Neural progenitor cell (in vitro differentiated cells): ENCODE measurements at regions not wholly inside any gene's neighbourhood (a gene's known extent, or its start where the extent isn't known, plus 50 kb on each side); places are given as distances from the start of the nearest gene placed in this dataset.

Source experiments
- DNase-seq: peaks from one replicate; pipeline ENCODE4 v3.0.0-alpha.2; 2016; ENCODE audit warnings: low spot score
- H2AFZ ChIP-seq: fragments of 200-600 bp; sonication (generic); replicated peaks from 2 replicates; pipeline ENCODE4 v1.6.1; 2016; ENCODE audit warnings: antibody characterized with exemption
- H3F3A ChIP-seq: fragments of 200-600 bp; sonication (generic); 2 replicates; pipeline ENCODE4 v1.6.1; 2016; ENCODE audit warnings: antibody characterized with exemption, low read depth
- H3K27ac ChIP-seq: fragments of 200-600 bp; sonication (generic); 2 replicates; pipeline ENCODE4 v1.5.1; 2016; ENCODE audit warnings: mild to moderate bottlenecking
- H3K27me3 ChIP-seq: fragments of 200-600 bp; sonication (generic); 2 replicates; pipeline ENCODE4 v1.6.1; 2016; ENCODE audit warnings: mild to moderate bottlenecking, moderate library complexity
- H3K36me3 ChIP-seq: fragments of 200-600 bp; sonication (generic); 2 replicates; pipeline ENCODE4 v1.5.1; 2016
- H3K4me1 ChIP-seq: fragments of 200-600 bp; sonication (generic); 2 replicates; pipeline ENCODE4 v1.6.1; 2016; ENCODE audit warnings: mixed run types
- H3K4me2 ChIP-seq: fragments of 200-600 bp; sonication (generic); 2 replicates; pipeline ENCODE4 v1.6.1; 2016
- H3K4me3 ChIP-seq: fragments of 200-600 bp; sonication (generic); 2 replicates; pipeline ENCODE4 v1.5.1; 2016
- H3K79me2 ChIP-seq: fragments of 200-600 bp; sonication (generic); 2 replicates; pipeline ENCODE4 v1.6.1; 2016; ENCODE audit warnings: low read depth
- H3K9ac ChIP-seq: fragments of 200-600 bp; sonication (generic); 2 replicates; pipeline ENCODE4 v1.6.1; 2016
- H3K9me3 ChIP-seq: fragments of 200-600 bp; sonication (generic); 2 replicates; pipeline ENCODE4 v1.5.1; 2016; ENCODE audit warnings: low read depth
- H4K20me1 ChIP-seq: fragments of 200-600 bp; sonication (generic); 2 replicates; pipeline ENCODE4 v1.6.1; 2016; ENCODE audit warnings: low read depth
- H3K27ac Mint-ChIP-seq: 3 replicates; pipeline ENCODE4 v1.8.0; 2021; ENCODE audit warnings: mixed read lengths
- H3K27me3 Mint-ChIP-seq: 2 replicates; pipeline ENCODE4 v1.8.0; 2022; ENCODE audit warnings: low read depth, mild to moderate bottlenecking, inconsistent platforms, moderate library complexity, mixed read lengths; ENCODE audit not compliant: insufficient read depth
- H3K36me3 Mint-ChIP-seq: 3 replicates; pipeline ENCODE4 v1.8.0; 2021; ENCODE audit warnings: mixed read lengths
- H3K4me1 Mint-ChIP-seq: 3 replicates; pipeline ENCODE4 v1.8.0; 2021; ENCODE audit warnings: mixed read lengths
- H3K4me3 Mint-ChIP-seq: 3 replicates; pipeline ENCODE4 v1.8.0; 2021; ENCODE audit warnings: mild to moderate bottlenecking, moderate library complexity, mixed read lengths
- H3K9me3 Mint-ChIP-seq: 3 replicates; pipeline ENCODE4 v1.8.0; 2020; ENCODE audit warnings: mixed read lengths
- CTCF ChIP-seq: fragments of 200-600 bp; sonication (generic); IDR thresholded peaks from 2 replicates; pipeline ENCODE4 v1.5.1; 2017; ENCODE audit warnings: antibody characterized with exemption, mild to moderate bottlenecking
- EZH2 ChIP-seq: fragments of 200-600 bp; sonication (generic); IDR thresholded peaks from 2 replicates; pipeline ENCODE4 v1.6.1; 2017; ENCODE audit warnings: antibody characterized with exemption, mild to moderate bottlenecking, moderate library complexity
- EZH2phosphoT487 ChIP-seq: fragments of 200-600 bp; sonication (generic); IDR thresholded peaks from 2 replicates; pipeline ENCODE4 v1.6.1; 2017; ENCODE audit warnings: antibody characterized with exemption

DNA sequence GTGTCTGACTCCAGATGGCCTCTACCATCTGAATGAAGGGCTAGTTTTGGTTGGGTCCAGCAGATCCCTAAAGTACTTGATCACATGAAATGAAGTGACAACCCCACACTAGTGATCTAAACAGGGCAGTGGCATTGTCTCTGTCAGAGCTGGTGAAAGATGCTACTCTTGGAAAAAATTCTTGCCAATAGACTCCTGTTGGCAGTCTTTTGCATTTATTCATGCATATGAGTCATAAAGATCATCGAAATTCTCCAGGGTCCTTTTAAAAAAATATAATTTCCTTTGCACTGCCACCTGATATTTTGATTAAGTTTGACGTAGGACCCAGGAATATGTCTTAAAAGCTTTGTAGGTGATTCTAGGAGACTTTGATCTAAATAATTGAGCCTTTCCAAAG, 135.1 kb upstream of the ELL2 start:
- Mint-ChIP-seq H3K36me3 (no peaks in the 10 kb centered on the region), H3K4me3 (no peak overlapping the region), H3K4me1 (no peaks in the 10 kb centered on the region), H3K9me3 (no peaks in the 10 kb centered on the region), H3K27ac (no peak overlapping the region), H3K27me3 (no peaks in the 10 kb centered on the region)
- H3K4me3 ChIP-seq, result no peak overlapping the region
- peak overlapping the region; percentile 53 for H3K27ac ChIP-seq
- no peaks in the 10 kb centered on the region for H4K20me1 ChIP-seq
- no peaks in the 10 kb centered on the region for H3K79me2 ChIP-seq
- no peak for TF ChIP-seq CTCF
- TF ChIP-seq EZH2, result no peak
- TF ChIP-seq EZH2phosphoT487, result no peak
- no peak overlapping the region for H3K9ac ChIP-seq
- H3K4me1 ChIP-seq, result peaks cover 21% of the 10 kb centered on the region
- H3K4me2 ChIP-seq, result peak overlapping the region; percentile 13
- peak overlapping the region; percentile 22 for H2AFZ ChIP-seq
- H3F3A ChIP-seq, result peaks cover 16% of the 10 kb centered on the region
- H3K9me3 ChIP-seq, result no peaks in the 10 kb centered on the region
- no peaks in the 10 kb centered on the region for H3K36me3 ChIP-seq
- H3K27me3 ChIP-seq, result no peaks in the 10 kb centered on the region
- DNase-seq, result no peak

- TF ChIP-seq EZH2 (no peak), EZH2phosphoT487 (no peak), CTCF (no peak)
- Histone ChIP-seq H4K20me1 (no peaks in the 10 kb centered on the region), H3K4me2 (no peak overlapping the region), H3K9ac (no peak overlapping the region), H3K36me3 (no peaks in the 10 kb centered on the region), H3K4me3 (no peak overlapping the region), H3F3A (peaks cover 18% of the 10 kb centered on the region), H3K27me3 (no peaks in the 10 kb centered on the region), H3K4me1 (peaks cover 25% of the 10 kb centered on the region), H3K79me2 (no peaks in the 10 kb centered on the region), H2AFZ (no peak overlapping the region), H3K27ac (no peak overlapping the region), H3K9me3 (no peaks in the 10 kb centered on the region)
- Mint-ChIP-seq H3K27ac (no peak overlapping the region), H3K4me3 (no peak overlapping the region), H3K27me3 (no peaks in the 10 kb centered on the region), H3K9me3 (no peaks in the 10 kb centered on the region), H3K36me3 (no peaks in the 10 kb centered on the region), H3K4me1 (peaks cover 4% of the 10 kb centered on the region)
- no peak for DNase-seq
Observed at GRCh38 chr5:96094904-96095303, 133.3 kb upstream of the ELL2 start.

- DNase-seq, result no peak
- H3K9me3 Mint-ChIP-seq, result no peaks in the 10 kb centered on the region
- H3K27ac Mint-ChIP-seq, result no peak overlapping the region
- H3K4me1 Mint-ChIP-seq, result peaks cover 5% of the 10 kb centered on the region
- H3K27ac ChIP-seq, result no peak overlapping the region
- H3K36me3 Mint-ChIP-seq, result no peaks in the 10 kb centered on the region
- no peak for TF ChIP-seq EZH2
- TF ChIP-seq CTCF, result no peak
- no peak for TF ChIP-seq EZH2phosphoT487
- H3K4me2 ChIP-seq, result no peak overlapping the region
- H4K20me1 ChIP-seq, result no peaks in the 10 kb centered on the region
- H3K4me1 ChIP-seq, result peaks cover 33% of the 10 kb centered on the region
- no peaks in the 10 kb centered on the region for H3K27me3 ChIP-seq
- H3K9me3 ChIP-seq, result no peaks in the 10 kb centered on the region
- no peaks in the 10 kb centered on the region for H3K36me3 ChIP-seq
- H3K4me3 ChIP-seq, result no peak overlapping the region
- H3K79me2 ChIP-seq, result no peaks in the 10 kb centered on the region
- no peak overlapping the region for H3K9ac ChIP-seq
- H2AFZ ChIP-seq, result no peak overlapping the region
- H3F3A ChIP-seq, result peaks cover 20% of the 10 kb centered on the region
- H3K4me3 Mint-ChIP-seq, result no peak overlapping the region
- no peaks in the 10 kb centered on the region for H3K27me3 Mint-ChIP-seq
Observed at GRCh38 chr5:96093890-96094381, 132.3 kb upstream of the ELL2 start.
